ENCODE measurements at regions not wholly inside any gene's neighbourhood (a gene's known extent, or its start where the extent isn't known, plus 50 kb on each side); places are given as distances from the start of the nearest gene placed in this dataset.
"Not testable (repeated sequence)": the region's sequence is repeated elsewhere in the genome, so short reads cannot be mapped to it uniquely, and the experiment has no call there.

DNA sequence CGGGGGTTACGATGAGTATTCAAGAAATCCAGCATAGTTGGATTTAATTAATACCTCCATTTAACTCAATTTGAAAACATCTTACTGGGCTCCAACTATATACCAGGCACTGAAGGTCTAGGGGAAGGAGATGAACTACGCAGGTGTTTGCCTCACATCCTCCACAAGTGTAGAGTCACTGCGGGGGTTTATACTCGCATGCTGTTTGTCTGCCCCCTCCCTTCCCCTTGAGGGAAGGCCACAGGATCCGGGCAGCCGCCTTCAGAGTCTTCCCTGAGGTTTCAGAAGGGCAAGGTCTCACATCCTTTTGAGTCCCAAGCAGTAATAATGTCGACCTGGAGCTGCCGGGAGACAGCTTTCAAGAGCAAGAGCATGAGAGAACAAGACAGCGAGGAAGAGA is 142.4 kb upstream of the GALNT2 start:
- Histone ChIP-seq H3K27me3 (ENCODE audit: control insufficient read depth, insufficient read depth, low read length) (no peaks in the 10 kb centered on the region), H3K4me3 (ENCODE audit: low read depth, low read length) (no peak overlapping the region), H3K36me3 (ENCODE audit: control insufficient read depth, insufficient read depth, low read length) (no peaks in the 10 kb centered on the region)
- POLR2A ChIA-PET = no interaction called here
- CTCF ChIA-PET = interaction anchor here (0.6 to 0.9 kb wide), 2 partner anchors 10 to 60 kb away, joined by 3 read pairs; no protein-coding TSS in a partner anchor
- TF ChIP-seq, protein P1, sequence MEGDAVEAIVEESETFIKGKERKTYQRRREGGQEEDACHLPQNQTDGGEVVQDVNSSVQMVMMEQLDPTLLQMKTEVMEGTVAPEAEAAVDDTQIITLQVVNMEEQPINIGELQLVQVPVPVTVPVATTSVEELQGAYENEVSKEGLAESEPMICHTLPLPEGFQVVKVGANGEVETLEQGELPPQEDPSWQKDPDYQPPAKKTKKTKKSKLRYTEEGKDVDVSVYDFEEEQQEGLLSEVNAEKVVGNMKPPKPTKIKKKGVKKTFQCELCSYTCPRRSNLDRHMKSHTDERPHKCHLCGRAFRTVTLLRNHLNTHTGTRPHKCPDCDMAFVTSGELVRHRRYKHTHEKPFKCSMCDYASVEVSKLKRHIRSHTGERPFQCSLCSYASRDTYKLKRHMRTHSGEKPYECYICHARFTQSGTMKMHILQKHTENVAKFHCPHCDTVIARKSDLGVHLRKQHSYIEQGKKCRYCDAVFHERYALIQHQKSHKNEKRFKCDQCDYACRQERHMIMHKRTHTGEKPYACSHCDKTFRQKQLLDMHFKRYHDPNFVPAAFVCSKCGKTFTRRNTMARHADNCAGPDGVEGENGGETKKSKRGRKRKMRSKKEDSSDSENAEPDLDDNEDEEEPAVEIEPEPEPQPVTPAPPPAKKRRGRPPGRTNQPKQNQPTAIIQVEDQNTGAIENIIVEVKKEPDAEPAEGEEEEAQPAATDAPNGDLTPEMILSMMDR (IDR thresholded peaks at IDR 0.05; ENCODE audit: insufficient read depth, low read depth, low read length) = no peak
- no peak for DNase-seq (ENCODE audit: low read depth)

DNA sequence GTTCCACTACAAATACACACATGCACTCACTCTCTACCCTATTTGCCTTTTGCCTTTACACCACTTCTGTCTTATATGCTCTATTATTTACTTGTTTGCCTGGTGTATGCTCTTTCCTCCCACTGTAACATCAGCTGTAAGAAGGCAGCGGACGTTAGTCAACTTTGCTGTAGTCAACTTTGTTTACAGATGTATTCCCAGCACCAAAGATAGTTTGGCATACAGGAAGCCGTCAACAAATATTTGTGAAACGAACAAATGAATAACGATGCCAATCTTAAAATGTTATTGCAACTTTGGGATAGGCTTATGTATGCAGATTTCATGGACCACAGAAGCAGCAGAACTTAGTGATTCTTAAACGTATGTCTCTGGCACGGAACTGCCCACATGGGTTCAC is 138.3 kb upstream of the GALNT2 start:
- TF ChIP-seq, protein P1 (IDR thresholded peaks at IDR 0.05; ENCODE audit: insufficient read depth, low read depth, low read length) = no peak
- no peaks in the 10 kb centered on the region for H3K36me3 ChIP-seq (ENCODE audit: control insufficient read depth, insufficient read depth, low read length)
- ChIA-PET POLR2A (no interaction called here), CTCF (no interaction called here)
- H3K4me3 ChIP-seq (ENCODE audit: low read depth, low read length) = no peak overlapping the region
- DNase-seq (ENCODE audit: low read depth) = no peak
- H3K27me3 ChIP-seq (ENCODE audit: control insufficient read depth, insufficient read depth, low read length) = no peaks in the 10 kb centered on the region

DNA sequence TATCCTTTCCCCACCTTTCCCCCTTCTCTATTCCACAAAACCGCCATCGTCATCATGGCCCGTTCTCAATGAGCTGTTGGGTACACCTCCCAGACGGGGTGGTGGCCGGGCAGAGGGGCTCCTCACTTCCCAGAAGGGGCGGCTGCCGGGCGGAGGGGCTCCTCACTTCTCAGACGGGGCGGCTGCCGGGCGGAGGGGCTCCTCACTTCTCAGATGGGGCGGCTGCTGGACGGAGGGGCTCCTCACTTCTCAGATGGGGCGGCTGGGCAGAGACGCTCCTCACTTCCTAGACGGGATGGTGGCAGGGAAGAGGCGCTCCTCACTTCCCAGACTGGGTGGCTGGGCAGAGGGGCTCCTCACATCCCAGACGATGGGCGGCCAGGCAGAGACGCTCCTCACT is 135.3 kb upstream of the GALNT2 start:
- POLR2A ChIA-PET; H3K27me3 ChIP-seq (ENCODE audit: control insufficient read depth, insufficient read depth, low read length); CTCF ChIA-PET; H3K36me3 ChIP-seq (ENCODE audit: control insufficient read depth, insufficient read depth, low read length); H3K4me3 ChIP-seq (ENCODE audit: low read depth, low read length); DNase-seq (ENCODE audit: low read depth): not testable (repeated sequence)

DNA sequence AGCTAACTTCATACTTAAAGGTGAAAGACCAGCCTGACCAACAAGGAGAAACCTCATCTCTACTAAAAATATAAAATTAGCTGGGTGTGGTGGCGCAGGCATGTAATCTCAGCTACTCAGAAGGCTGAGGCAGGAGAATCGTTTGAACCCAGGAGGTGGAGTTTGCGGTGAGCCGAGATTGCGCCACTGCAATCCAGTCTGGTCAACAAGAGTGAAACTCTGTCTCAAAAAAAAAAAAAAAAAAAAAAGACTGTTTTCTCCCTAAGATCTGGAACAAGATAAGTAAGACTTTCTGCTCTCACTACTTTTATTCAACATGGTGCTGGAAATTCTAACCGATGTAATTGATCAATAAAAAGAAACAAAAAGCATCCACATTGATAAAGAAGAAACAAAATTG is 131.9 kb upstream of the GALNT2 start:
- CTCF ChIA-PET; POLR2A ChIA-PET; H3K36me3 ChIP-seq (ENCODE audit: control insufficient read depth, insufficient read depth, low read length); DNase-seq (ENCODE audit: low read depth); H3K4me3 ChIP-seq (ENCODE audit: low read depth, low read length); H3K27me3 ChIP-seq (ENCODE audit: control insufficient read depth, insufficient read depth, low read length): not testable (repeated sequence)

DNA sequence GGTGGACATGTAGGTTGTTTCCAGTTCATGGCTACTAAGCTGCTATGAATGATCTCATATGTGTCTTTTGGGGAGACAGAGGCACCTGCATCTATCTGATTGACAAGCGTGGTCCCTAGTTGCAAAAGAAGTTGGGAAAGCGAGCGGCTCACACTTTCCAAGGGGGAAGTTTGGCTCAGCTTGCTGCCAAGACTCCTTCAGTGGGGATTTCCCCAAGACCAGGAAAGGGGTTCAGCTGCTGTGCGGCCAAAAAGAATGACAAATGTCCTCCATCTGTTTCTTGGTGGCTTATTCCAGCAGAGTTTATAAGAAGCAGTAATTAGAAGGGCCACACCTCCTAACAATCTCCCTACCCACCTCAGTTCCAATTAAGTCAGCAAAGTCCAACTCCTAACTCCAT is 128.5 kb upstream of the GALNT2 start:
- Histone ChIP-seq H3K36me3 (ENCODE audit: control insufficient read depth, insufficient read depth, low read length) (no peaks in the 10 kb centered on the region), H3K27me3 (ENCODE audit: control insufficient read depth, insufficient read depth, low read length) (no peaks in the 10 kb centered on the region), H3K4me3 (ENCODE audit: low read depth, low read length) (no peak overlapping the region)
- ChIA-PET POLR2A (no interaction called here), CTCF (no interaction called here)
- TF ChIP-seq, protein P1 (IDR thresholded peaks at IDR 0.05; ENCODE audit: insufficient read depth, low read depth, low read length) = no peak
- no peak for DNase-seq (ENCODE audit: low read depth)

DNA sequence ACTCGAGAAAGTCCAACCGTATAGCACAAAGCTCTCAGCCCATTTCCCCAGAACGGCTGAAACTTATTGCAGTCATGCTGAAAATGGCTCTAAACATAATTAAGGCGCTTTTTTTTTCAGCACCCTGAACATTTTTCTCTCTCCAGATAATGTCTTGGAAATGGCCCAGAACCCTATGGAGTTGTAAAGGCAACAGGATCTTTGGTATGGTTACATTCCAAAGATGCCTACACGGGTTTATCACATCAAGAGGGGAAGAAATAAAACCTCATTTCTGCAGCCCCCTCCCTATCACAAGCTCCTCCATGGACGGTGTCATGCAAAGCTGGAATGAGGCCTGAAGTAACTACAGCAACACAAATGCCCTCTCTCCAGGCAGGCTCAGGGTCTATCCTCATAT is 126.4 kb upstream of the GALNT2 start:
- TF ChIP-seq, protein P1 (IDR thresholded peaks at IDR 0.05; ENCODE audit: insufficient read depth, low read depth, low read length) = no peak
- CTCF ChIA-PET = no interaction called here

More for the DNA sequence above, 126.4 kb upstream of the GALNT2 start:
- no peak for DNase-seq (ENCODE audit: low read depth)
- POLR2A ChIA-PET = no interaction called here
- Histone ChIP-seq H3K36me3 (ENCODE audit: control insufficient read depth, insufficient read depth, low read length) (no peaks in the 10 kb centered on the region), H3K4me3 (ENCODE audit: low read depth, low read length) (no peak overlapping the region), H3K27me3 (ENCODE audit: control insufficient read depth, insufficient read depth, low read length) (no peaks in the 10 kb centered on the region)
